ENCODE measurements at regions not wholly inside any gene's neighbourhood (a gene's known extent, or its start where the extent isn't known, plus 50 kb on each side); places are given as distances from the start of the nearest gene placed in this dataset.

- POLR2A ChIA-PET: no interaction called here
- H3K4me1 Mint-ChIP-seq: no peaks in the 10 kb centered on the region
These were observed 584.8 kb downstream of the MBD2 start for GRCh38 chr18:53639687-53640086.

GRCh38 chr18:53629337-53629736 lies 595.1 kb downstream of the MBD2 start:
- Mint-ChIP-seq H3K36me3 (no peaks in the 10 kb centered on the region), H3K4me3 (no peak overlapping the region), H3K9me3 (peaks cover 20% of the 10 kb centered on the region), H3K27ac (no peak overlapping the region), H3K4me1 (no peaks in the 10 kb centered on the region), H3K27me3 (no peaks in the 10 kb centered on the region)
- no peak for ATAC-seq (ENCODE audit: low read depth)
- POLR2A ChIA-PET: no interaction called here
- DNase-seq: no peak

More at GRCh38 chr18:53639687-53640086, 584.8 kb downstream of the MBD2 start:
- Mint-ChIP-seq H3K36me3 (no peaks in the 10 kb centered on the region), H3K27me3 (no peaks in the 10 kb centered on the region), H3K4me3 (no peak overlapping the region), H3K27ac (no peak overlapping the region), H3K9me3 (peaks cover 9% of the 10 kb centered on the region)
- ATAC-seq (ENCODE audit: low read depth) (no peak), DNase-seq (no peak)

GRCh38 chr18:53625997-53626599 lies 598.4 kb downstream of the MBD2 start:
- Mint-ChIP-seq H3K9me3 (peaks cover 7% of the 10 kb centered on the region), H3K27me3 (no peaks in the 10 kb centered on the region), H3K4me3 (no peak overlapping the region), H3K4me1 (no peaks in the 10 kb centered on the region), H3K36me3 (no peaks in the 10 kb centered on the region), H3K27ac (no peak overlapping the region)
- ATAC-seq (ENCODE audit: low read depth): no peak
- no peak for DNase-seq
- POLR2A ChIA-PET: no interaction called here

- Mint-ChIP-seq H3K9me3 (peaks cover 3% of the 10 kb centered on the region), H3K4me3 (no peak overlapping the region), H3K27me3 (no peaks in the 10 kb centered on the region), H3K36me3 (no peaks in the 10 kb centered on the region), H3K4me1 (no peaks in the 10 kb centered on the region), H3K27ac (no peak overlapping the region)
- no peak for ATAC-seq (ENCODE audit: low read depth)
- POLR2A ChIA-PET: no interaction called here
- DNase-seq: no peak
These were observed 613.5 kb downstream of the MBD2 start for GRCh38 chr18:53610957-53611356.

- no peaks in the 10 kb centered on the region for H3K36me3 Mint-ChIP-seq
- H3K27me3 Mint-ChIP-seq: no peaks in the 10 kb centered on the region
- POLR2A ChIA-PET: no interaction called here
- no peaks in the 10 kb centered on the region for H3K4me1 Mint-ChIP-seq
- DNase-seq (no peak), ATAC-seq (ENCODE audit: low read depth) (no peak)
- H3K4me3 Mint-ChIP-seq: no peak overlapping the region
- no peak overlapping the region for H3K27ac Mint-ChIP-seq
- peaks cover 1% of the 10 kb centered on the region for H3K9me3 Mint-ChIP-seq
These were observed 617.7 kb downstream of the MBD2 start for GRCh38 chr18:53606792-53607191.

- no peaks in the 10 kb centered on the region for H3K36me3 Mint-ChIP-seq
- H3K9me3 Mint-ChIP-seq: no peaks in the 10 kb centered on the region
- no peak for DNase-seq
- no peak overlapping the region for H3K4me3 Mint-ChIP-seq
- H3K4me1 Mint-ChIP-seq: no peaks in the 10 kb centered on the region
- no peak for ATAC-seq (ENCODE audit: low read depth)
- POLR2A ChIA-PET: no interaction called here
- H3K27ac Mint-ChIP-seq: no peak overlapping the region
- no peaks in the 10 kb centered on the region for H3K27me3 Mint-ChIP-seq
These were observed 619.3 kb downstream of the MBD2 start for GRCh38 chr18:53605198-53605597.

- POLR2A ChIA-PET: no interaction called here
- ATAC-seq (ENCODE audit: low read depth): no peak
- no peaks in the 10 kb centered on the region for H3K36me3 Mint-ChIP-seq
- no peaks in the 10 kb centered on the region for H3K9me3 Mint-ChIP-seq
- no peak overlapping the region for H3K4me3 Mint-ChIP-seq
- no peaks in the 10 kb centered on the region for H3K27me3 Mint-ChIP-seq
- DNase-seq: no peak
- no peaks in the 10 kb centered on the region for H3K4me1 Mint-ChIP-seq
- H3K27ac Mint-ChIP-seq: no peak overlapping the region
These were observed 621.2 kb downstream of the MBD2 start for GRCh38 chr18:53603276-53603675.

- H3K27me3 Mint-ChIP-seq: no peaks in the 10 kb centered on the region
- H3K36me3 Mint-ChIP-seq: no peaks in the 10 kb centered on the region
- POLR2A ChIA-PET: no interaction called here
These were observed 623.1 kb downstream of the MBD2 start for GRCh38 chr18:53601344-53601743.

GRCh38 chr18:53586923-53587322 lies 637.5 kb downstream of the MBD2 start:
- no peak for ATAC-seq (ENCODE audit: low read depth)
- Mint-ChIP-seq H3K4me3 (no peak overlapping the region), H3K9me3 (peaks cover 9% of the 10 kb centered on the region), H3K27ac (no peak overlapping the region), H3K36me3 (no peaks in the 10 kb centered on the region), H3K4me1 (no peaks in the 10 kb centered on the region), H3K27me3 (no peaks in the 10 kb centered on the region)
- DNase-seq: no peak
- POLR2A ChIA-PET: no interaction called here

More at GRCh38 chr18:53601344-53601743, 623.1 kb downstream of the MBD2 start:
- Mint-ChIP-seq H3K4me3 (no peak overlapping the region), H3K27ac (no peak overlapping the region), H3K9me3 (no peaks in the 10 kb centered on the region), H3K4me1 (no peaks in the 10 kb centered on the region)
- no peak for DNase-seq
- no peak for ATAC-seq (ENCODE audit: low read depth)
